Coronary artery (tissue), 2 donors: ENCODE measurements at regions not wholly inside any gene's neighbourhood (a gene's known extent, or its start where the extent isn't known, plus 50 kb on each side); places are given as distances from the start of the nearest gene placed in this dataset.

ENCODE experiments used
- DNase-seq: peaks from one replicate; pipeline ENCODE4 v3.0.0-alpha.2; 2017; ENCODE audit warnings: low spot score
- H3K27ac ChIP-seq, 2 donors: fragments of 200-600 bp; sonication (generic); one replicate each; pipeline ENCODE4 v1.5.1; 2016 to 2019
- H3K4me3 ChIP-seq: fragments of 200-600 bp; sonication (generic); 2 replicates; pipeline ENCODE4 v1.5.1; 2016; ENCODE audit warnings: mild to moderate bottlenecking, moderate library complexity
- TF ChIP-seq, protein P1 (sequence below): fragments of 200-600 bp; sonication (generic); IDR thresholded peaks from one replicate; pipeline ENCODE4 v1.5.1; 2019; ENCODE audit warnings: antibody characterized with exemption

- TF ChIP-seq, protein P1, sequence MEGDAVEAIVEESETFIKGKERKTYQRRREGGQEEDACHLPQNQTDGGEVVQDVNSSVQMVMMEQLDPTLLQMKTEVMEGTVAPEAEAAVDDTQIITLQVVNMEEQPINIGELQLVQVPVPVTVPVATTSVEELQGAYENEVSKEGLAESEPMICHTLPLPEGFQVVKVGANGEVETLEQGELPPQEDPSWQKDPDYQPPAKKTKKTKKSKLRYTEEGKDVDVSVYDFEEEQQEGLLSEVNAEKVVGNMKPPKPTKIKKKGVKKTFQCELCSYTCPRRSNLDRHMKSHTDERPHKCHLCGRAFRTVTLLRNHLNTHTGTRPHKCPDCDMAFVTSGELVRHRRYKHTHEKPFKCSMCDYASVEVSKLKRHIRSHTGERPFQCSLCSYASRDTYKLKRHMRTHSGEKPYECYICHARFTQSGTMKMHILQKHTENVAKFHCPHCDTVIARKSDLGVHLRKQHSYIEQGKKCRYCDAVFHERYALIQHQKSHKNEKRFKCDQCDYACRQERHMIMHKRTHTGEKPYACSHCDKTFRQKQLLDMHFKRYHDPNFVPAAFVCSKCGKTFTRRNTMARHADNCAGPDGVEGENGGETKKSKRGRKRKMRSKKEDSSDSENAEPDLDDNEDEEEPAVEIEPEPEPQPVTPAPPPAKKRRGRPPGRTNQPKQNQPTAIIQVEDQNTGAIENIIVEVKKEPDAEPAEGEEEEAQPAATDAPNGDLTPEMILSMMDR = no peak
- Histone ChIP-seq H3K4me3 (peak overlapping the region; percentile 44), H3K27ac (peak overlapping the region; percentile 27 to 57)
- DNase-seq = no peak
These were observed 63.5 kb downstream of the ENC1 start for GRCh38 chr5:74576941-74577456.

- peak overlapping the region in 1 of 2 donors; percentile 57 for H3K27ac ChIP-seq
- no peak for DNase-seq
- TF ChIP-seq, protein P1 = no peak
- H3K4me3 ChIP-seq = peak overlapping the region; percentile 44
These were observed 64.6 kb downstream of the ENC1 start for GRCh38 chr5:74575741-74576538.

DNA sequence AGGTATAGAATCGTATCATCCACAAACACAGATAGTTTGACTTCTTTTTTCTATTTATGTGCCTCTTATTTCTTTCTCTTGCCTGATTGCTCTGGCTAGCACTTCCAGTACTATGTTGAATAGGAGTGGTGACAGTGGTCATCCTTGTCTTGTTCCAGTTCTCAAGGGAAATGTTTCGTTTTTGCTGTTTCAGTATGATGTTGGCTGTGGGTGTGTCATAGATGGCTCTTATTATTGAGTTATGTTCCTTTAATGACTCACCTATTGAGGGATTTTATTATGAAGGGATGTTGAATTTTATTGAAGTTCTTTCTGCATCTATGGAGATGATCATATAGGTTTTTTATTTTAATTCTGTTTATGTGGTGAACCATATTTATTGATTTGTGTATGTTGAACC lies 70.3 kb downstream of the ENC1 start:
- no peak for DNase-seq
- TF ChIP-seq, protein P1 = no peak
- no peak overlapping the region for H3K4me3 ChIP-seq
- H3K27ac ChIP-seq = no peak overlapping the region

DNA sequence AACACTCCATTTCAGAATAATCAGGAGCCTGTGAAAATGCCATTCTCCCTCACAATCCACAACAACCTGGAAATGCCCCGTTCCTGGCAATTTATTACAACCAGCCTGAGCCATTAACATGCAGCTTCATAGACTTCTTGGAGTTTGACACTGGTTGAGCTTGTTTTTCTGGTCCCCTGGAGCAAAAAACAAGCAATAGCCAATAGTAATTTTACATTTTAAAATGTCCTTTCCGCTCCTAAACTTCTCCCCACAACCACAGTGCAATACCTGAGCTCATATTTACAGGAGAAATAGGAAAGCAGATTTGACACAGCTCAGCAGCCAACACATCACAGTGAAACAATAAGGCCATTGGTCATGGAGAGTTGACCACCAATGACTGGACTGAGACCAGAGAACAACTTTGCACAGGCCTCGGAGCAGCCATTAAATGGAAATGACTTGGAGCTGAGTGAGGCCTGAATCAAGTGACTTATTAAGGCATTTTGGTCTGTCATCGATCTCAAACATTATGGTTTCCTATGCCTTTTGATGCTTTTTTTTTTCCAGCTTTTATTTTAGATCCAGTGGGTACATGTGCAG lies 73.0 kb downstream of the ENC1 start:
- no peak overlapping the region for H3K4me3 ChIP-seq
- no peak overlapping the region for H3K27ac ChIP-seq
- DNase-seq = no peak
- TF ChIP-seq, protein P1 = no peak

- DNase-seq = no peak
- TF ChIP-seq, protein P1 = no peak
- Histone ChIP-seq H3K4me3 (no peak overlapping the region), H3K27ac (no peak overlapping the region)
These were observed 78.4 kb downstream of the ENC1 start for GRCh38 chr5:74562122-74562521.

DNA sequence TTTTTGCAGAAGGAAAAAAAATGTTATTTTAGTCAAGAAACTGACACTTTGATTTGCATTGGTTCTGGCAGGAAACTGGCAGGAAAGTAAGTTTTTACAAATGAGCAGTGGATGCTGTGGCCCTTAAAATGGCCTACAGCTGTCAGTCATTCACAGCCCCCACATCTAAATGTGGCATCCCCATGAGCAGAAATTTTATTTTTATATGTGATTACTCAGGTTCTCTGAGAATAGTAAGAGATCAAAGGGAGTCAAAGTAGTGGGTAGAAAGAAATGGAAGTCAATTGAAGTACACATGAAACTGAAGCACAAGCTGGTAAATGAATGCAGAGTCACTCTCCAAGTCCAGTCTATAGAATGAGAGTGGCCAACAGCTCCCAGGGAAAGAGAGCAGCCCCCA lies 80.3 kb downstream of the ENC1 start:
- TF ChIP-seq, protein P1 = no peak
- no peak for DNase-seq
- H3K4me3 ChIP-seq = no peak overlapping the region
- H3K27ac ChIP-seq = no peak overlapping the region
